HG02571 (cell line): ENCODE measurements at regions not wholly inside any gene's neighbourhood (a gene's known extent, or its start where the extent isn't known, plus 50 kb on each side); places are given as distances from the start of the nearest gene placed in this dataset.
A peak's percentile ranks its signal among the peaks of the same experiment; 100 is the strongest.

Experiments used
- ATAC-seq: cut with Tn5 transposase; IDR thresholded peaks from one replicate; pipeline ENCODE4 v1.9.1; 2021; ENCODE audit warnings: mild to moderate bottlenecking, moderate library complexity; ENCODE audit not compliant: unreplicated experiment

DNA sequence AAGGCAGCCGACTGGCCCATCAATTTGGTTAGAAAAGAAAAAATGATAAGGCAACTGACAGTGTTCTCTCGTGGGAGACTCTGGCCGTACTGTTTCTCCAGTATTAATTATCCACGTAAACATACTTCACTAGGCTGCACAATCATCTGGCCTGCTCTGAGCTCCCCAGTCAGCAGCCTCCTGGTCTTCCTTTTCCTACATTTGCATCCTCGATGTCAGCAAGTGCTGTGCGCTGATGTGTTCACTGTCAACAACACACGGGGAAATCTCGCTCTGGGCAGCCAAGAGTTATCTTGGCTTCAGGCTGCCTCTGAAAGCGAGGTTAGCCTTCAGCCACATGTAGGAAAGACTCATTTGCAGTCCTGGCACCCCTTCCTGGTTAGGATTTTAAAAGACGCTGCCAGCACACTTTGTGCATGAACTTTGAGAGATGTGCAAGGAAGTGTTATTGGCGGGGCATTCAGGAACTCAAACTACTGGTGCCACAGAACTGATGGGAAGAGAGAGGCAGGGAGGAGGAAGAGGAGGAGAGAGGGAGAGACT lies 460.5 kb upstream of the ARID1B start:
- no peak for ATAC-seq

DNA sequence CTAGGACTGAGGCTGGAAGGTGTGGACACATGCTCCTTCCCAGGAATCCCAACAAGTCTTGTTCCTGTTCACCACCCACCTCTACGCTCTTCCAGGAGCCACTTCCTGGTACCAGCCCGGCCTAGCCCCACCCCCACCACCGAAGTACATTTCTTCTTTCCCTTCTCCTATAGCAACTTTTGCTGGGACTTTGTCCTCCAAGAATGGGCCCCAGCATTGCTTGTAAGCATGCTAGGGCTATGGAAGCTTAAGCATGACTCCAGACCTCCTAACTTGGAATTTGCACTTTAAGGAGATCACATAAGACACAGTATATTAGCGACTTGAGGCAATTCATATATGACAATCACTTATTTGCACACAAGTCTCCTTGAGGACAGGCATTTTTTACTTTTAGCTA lies 462.0 kb upstream of the ARID1B start:
- no peak for ATAC-seq

DNA sequence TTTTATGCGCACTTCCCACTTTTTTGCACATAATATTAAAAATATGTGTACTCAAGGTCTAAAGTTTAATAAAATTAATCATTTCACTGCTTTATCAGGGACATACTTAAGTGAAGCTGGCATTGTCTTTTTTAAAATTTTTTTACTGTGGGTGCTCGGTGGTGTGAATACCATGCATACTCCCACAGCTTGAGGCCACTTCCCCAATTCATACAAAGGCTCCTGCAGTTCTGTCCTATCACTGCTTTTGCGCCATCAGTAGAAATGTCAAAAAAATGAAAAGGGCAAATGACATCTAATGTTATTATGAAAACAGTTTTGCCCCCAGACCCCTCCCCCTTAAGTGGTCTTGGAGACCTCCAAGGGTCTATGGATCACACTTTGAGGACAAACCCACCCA lies 464.1 kb upstream of the ARID1B start:
- ATAC-seq, result no peak

DNA sequence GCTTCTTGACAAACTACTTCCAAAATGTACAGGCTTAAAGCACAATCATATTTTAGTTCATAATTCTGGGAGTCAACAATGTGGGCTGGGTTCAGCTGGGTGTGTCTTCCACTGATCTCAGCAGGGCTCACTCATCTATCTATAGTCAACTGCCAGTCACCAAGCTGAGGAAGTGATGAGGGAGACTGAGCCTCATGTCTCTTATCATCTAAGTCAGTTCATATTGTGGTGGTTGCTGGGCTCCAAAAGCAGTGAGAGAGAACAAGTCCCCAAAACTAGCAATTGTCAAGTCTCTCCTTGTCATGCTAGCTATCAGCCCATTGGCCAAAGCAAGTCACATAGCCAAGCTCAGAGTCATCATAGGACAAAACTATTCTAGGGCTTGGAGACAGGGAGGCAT lies 465.9 kb upstream of the ARID1B start:
- ATAC-seq, result no peak

DNA sequence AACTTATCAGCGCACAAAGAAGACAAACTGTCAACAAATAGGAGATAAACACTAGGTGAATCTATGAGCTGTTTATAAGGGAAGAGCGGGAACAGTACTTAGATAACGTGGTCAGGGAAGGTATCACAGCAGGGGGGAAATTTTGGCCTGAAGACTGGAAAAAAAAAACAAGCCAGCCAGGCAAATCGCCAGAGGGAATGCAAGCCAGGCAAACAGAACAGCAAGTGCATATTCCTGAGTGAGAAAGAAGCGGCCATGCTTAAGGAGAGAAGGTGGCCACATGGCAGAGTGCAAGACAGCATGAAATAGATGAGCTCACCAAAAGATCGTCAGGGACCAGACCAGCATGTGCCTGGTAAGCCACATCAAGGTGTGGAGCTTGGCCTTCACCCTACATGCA lies 466.5 kb upstream of the ARID1B start:
- no peak for ATAC-seq

DNA sequence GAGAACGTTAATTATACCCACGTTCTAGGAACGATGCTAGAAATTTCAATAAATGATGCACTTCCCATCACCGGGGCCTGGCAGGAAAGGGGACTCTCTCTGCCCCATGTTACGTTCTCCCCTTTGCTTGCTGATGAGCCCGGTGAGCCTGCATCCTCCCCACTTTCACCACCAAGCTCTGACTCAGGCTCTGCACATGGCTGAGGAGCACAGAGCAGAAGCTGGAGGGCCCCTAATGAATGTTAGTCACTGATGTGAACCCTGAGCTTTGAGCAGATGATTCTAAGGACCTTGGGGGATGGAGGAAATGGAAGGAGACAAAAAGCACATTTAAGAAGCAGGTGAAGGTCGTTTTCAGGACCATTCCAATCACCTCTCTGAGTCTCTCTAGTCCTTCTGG lies 468.2 kb upstream of the ARID1B start:
- ATAC-seq, result no peak

DNA sequence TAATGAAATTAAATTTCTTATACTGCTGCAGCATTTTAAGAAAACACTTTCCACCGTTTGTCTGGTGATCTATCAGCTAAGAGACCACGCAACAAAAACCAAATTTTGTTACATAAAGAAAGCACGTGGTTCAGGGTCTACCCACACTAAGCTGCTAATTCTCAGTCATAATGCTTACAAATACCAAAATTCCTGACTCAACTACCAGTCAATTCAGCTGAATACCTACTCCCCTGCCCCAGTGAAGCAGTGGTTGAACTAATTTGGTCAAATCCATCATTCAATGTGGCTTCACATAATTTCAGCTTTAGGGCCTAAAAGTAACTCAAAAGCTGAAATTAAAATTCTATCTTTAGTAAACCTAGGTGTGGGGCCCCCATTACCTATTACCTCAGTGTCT lies 468.6 kb upstream of the ARID1B start:
- no peak for ATAC-seq

DNA sequence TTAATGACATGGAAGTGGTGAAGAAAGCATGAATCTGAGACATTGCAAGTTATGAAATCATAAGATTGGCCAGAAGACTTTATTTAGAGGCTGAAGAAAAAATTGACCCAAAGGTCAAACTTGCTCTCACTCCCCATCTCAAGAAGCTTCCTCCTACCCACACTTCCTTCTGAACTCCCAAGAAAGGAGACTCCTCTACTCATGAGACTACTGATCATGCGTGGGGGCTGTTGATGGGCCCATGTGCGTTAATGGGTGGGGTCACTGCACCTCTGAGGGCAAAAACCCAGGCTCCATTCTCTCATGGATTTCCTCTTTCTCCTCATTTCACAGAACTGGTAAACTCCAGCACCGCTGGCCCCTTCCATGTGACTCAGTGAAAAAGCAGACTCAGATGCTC lies 470.6 kb upstream of the ARID1B start:
- no peak for ATAC-seq

DNA sequence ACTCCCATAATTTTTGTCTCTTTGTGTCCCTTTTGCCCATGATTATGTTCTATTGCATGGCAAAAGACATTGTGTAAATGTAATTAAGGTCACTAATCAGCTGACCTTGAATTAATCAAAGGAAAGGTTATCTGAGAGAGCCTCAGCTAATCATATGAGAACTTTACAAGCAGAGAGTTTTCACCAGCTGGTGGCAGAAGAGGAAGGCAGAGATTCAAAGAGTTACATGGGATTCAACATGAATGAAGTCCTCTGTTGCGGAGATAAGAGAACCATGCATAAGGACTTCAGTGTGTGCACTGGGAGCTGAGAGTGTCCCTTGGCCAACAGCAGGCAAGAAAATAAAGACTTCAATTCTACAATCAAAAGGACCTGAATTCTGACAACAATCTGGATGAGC lies 494.1 kb upstream of the ARID1B start:
- ATAC-seq, result no peak

DNA sequence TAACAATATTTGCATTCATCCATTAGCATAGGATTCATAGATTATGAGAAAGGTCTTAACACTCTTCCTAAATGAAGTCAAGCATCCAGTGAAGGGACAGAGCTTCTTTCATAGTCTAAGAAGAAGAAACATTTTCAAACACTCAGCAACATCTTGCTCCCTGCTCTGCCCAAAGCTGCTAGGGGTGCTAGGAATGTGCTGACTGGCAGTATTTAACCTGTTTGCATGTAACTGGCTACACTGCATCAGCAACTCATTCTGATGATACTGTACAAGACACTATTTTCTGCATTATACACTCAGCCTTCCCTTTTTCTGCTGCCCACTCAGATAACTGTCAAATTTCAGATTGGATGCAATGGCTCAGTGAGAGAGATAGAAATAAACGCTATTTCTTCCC lies 495.1 kb upstream of the ARID1B start:
- ATAC-seq, result no peak

DNA sequence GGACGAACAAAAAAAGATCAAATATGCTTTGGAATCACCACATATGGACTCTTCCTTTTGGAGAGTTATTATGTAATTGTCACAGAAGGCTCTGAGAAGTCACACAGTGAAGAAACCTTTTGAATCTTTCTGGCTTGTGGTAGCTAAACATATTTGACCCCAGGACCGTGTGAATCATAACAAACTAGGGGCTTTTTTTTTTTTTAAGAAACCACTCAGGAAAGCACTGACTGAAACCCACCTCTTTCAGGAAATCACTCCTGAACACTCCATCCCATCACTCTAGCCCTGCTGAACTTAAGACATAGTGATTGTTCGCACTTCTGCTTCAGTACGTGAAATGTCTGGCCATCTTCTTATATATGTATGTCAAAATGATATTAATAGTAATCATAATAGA lies 495.9 kb upstream of the ARID1B start:
- ATAC-seq, result no peak

DNA sequence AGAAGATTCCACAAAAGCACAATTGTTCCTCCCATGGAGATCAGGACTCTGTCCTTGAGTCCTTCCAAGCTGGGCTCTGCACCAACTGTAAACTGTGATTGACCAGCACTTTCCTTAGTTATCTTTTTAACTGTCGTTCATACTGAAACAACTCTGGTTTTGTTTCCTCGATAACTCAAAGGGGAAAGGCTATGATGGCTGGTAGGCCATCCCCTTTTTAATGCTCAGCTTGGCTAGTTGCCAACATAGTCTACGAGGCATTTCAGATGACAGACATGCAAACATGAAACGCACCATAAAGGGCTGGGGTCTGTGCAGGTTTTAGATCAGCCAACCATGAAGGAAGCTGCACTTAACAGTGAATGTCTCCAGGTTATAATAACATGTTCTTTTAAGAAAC lies 497.1 kb upstream of the ARID1B start:
- no peak for ATAC-seq

DNA sequence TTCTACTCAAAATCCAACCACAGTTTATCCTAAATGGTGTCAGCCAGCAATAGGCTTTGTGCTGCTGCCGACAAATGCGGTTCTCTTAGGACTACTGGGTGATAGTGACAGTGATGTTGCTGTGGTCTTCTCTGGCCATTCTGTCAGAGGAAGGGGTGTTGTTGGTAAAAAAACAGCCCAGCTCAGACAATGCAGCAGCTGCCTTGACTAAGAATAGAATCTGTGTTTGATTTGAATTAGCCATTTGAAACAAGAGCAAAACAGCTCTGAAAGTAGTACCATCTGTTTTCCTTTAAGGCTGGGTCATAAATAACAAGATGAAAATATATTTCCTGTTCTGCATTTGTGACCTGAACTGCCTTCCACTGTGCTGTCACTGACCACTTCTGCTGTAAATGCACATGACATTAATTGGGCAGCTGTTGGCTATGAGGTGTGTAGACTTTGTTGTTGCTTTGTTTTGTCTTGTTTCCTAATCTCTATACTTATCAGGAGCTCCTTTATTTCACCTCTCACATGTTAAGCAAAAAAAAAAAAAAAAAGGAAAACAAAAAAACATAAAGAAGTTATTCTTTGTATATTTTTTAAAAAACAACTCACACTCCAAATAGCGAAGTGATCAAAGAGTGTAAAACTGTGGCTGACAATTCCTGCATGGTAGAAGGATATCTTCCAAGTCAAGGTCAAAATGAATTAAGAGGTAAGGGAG lies 497.8 kb upstream of the ARID1B start:
- peak; percentile 85 for ATAC-seq

DNA sequence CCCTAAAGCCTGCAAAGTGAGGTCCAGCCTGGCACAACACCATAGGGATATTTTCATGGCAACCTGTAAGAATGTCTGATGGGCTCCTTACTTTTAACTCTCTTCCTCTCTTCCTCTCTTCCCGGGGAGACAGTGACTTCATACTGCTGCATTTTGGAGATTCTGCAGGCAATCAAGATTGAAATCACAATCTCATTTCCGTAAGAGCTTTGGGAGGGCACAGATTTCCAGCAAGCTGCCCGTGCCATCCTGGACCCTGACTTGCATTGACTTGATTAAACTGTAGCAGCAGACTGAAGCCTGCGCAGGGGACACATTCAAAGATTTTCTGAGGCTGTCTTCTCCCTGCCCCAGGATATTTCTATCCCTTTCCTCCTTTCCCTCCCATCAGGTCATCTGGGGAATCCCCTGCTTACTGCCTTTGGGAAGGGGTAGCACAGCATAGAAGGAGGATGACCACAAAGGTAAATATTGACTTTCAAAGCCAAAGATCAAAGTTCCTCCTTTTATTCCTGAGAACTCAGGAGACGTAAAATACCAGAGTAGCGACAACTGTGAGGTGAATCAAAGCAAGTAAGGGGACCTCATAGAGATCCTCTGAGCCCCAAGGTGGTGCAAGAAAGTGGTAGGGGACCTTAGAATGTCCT lies 504.0 kb upstream of the ARID1B start:
- no peak for ATAC-seq

DNA sequence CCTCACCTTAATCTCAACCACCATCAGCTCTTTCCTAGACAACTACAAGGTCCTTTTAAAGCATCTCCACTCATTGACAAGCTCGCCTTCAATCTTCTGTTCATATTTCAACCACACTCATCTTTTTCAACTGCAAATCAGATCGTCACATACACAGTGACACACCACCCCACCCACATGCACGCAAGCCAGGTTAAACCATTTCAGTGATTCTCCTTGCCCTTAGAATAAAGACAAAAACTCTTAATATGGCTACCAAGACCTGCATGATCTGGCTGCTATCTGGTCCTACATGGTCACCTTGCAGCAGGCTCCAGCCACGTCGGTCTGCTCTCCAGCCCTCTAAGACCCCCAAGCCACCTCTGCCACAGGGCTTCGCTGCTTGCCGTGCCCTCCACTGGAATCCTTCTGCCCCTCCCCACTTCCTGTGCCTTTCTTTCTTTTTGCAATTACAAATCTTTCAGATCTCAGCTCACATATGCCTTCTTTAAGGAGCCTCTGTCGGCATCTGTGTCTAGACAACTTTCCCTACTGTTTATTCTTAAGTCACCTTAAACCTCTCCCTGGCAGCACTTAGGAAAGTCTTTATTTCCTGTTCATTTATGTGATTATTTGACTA lies 507.3 kb upstream of the ARID1B start:
- ATAC-seq, result no peak

DNA sequence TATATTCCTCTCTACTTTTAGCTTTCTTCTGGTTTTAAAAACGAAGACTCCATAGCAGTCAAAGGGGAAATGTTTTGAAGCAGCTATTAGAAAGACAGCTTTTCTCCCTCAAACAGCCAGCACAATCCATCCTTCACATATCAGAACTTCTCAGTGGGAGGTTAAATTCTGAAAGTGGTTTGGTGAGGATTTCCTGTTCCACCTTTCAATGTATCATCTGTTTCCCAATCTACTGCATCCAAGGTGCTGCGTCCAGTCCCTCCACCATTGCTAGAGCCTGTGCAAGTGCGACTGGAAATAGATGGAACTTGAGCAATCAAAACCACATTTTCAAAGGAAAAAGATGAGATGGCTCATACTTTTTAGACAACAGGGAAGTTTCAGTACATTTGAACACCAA lies 508.3 kb upstream of the ARID1B start:
- no peak for ATAC-seq

DNA sequence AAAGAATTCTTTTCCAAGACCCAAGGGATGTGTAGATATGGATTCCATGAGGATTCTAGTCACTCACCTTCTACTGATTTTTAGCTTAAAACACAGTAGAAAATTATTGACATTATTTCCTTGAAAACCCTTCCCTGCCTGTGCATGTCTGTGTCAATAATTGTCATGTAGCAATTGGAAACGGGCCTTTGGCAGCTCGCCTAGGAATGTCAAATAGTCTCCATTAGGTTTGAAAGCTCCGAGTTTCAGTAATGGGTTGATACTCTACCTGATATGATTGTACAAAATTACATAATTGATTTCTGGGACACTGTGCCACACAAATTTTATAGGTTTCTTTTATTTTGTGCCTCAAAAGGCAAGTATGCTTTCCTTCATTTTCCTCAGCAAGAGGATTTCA lies 515.2 kb upstream of the ARID1B start:
- no peak for ATAC-seq

DNA sequence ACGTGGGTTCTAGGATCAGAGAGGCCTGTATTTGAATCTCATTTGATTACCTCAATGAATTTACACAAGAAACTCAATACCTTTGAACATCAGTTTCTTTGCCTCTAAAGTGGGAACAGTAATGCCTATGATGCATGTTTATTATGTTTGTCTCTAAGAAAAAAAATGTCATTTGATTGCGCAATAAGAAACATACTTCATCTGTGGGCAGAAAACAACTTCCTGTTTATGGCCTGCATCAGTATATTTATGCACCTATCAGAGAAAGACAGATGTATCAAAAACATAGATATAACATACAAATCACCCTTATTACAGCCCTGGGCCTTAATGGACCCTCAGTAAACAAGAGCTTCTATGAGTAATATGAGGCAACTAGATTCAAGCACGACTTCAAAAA lies 516.4 kb upstream of the ARID1B start:
- ATAC-seq, result no peak

DNA sequence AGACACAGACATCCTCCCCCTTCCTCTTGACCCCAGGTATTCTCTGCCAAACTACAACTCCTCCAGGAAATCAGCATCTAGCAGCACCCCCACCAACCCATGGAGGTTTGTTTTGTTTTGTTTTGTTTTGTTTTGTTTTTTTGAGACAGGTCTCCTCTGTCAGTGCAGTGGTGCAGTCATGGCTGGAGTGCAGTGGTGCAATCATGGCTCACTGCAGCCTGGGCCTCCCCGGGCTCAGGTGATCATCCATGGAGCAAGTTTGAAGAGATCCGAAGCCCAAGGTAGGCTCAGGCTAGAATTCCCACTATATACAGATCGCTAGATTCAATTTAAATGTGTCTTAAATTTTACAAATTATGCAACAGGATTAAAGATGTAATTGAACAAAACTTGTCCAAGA lies 518.2 kb upstream of the ARID1B start:
- ATAC-seq, result no peak

DNA sequence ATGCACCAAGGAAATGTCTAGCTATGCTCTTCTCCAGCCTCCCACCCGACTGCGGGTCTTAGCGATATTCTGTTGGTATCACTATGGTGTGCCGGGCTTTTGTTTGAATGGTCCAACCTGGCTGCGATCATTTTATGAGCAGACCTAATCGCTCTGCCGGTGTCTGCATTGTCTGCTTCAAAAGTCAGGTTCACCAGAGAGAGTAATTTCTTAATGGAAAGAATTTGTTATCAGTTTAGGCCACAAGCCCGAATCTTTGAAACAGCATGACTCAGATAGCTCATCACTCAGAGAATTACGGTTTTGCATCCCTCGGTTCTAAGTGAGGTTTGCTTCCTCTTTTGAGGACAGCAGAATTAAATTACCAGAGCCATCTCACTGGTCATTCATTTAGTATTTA lies 521.0 kb upstream of the ARID1B start:
- ATAC-seq, result no peak

DNA sequence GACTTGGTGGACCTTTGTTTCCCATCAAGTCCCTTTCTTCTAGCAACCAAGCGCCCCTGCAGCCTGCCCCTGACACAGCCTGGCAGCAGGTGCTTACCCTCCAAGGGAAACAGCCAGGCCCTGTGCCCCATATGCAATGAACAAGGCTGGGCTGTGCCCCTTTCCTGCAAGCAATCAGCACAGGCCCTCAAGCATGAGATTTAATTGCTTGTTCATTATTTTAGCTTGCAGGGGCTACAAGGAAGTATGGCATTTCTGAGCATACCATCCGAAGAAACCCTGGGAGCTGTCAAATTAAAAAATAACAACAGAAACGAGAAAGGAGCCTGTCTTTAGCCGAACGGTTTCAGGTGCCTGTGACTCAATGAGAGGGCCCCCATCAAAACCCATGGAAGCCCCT lies 522.9 kb upstream of the ARID1B start:
- ATAC-seq, result no peak

DNA sequence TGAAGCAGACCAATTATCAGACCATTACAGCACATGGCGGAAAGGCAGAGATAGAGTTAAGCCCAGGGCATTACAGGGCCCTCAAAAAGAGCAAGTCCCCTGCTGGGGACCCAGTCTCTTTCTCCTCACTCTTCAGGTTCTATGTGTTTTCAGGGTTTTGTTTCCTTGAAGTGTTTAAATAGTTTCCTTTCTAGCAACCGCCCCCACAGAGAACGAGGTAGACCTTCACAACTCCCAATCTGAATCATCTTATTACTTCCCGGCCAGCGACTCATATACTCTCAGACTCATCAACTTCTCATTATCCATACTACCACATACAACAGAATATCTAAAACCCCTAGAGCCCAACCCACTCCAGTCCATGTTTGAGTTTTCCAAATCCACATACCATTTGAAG lies 526.6 kb upstream of the ARID1B start:
- ATAC-seq, result no peak
